H9 (cell line): ENCODE measurements at regions not wholly inside any gene's neighbourhood (a gene's known extent, or its start where the extent isn't known, plus 50 kb on each side); places are given as distances from the start of the nearest gene placed in this dataset.

ENCODE experiments used
- DNase-seq: peaks from one replicate; pipeline ENCODE4 v3.0.0-alpha.2; 2017
- H2AFZ ChIP-seq: one replicate; pipeline ENCODE4 v1.6.1; 2013; ENCODE audit warnings: mild to moderate bottlenecking, low read length, control low read depth, moderate library complexity
- H2AK5ac ChIP-seq: 2 replicates; pipeline ENCODE4 v1.6.1; 2013; ENCODE audit warnings: low read length, control low read depth, mixed read lengths; ENCODE audit not compliant: insufficient read length
- H2BK120ac ChIP-seq: one replicate; pipeline ENCODE4 v1.6.1; 2013; ENCODE audit warnings: low read depth, mild to moderate bottlenecking, low read length, control low read depth, inconsistent platforms; ENCODE audit not compliant: poor library complexity, severe bottlenecking
- H2BK12ac ChIP-seq: 2 replicates; pipeline ENCODE4 v1.6.1; 2013; ENCODE audit warnings: low read length, control low read depth, mixed read lengths, low read depth; ENCODE audit not compliant: insufficient read length
- H2BK15ac ChIP-seq: 2 replicates; pipeline ENCODE4 v1.6.1; 2013; ENCODE audit warnings: low read depth, low read length, control low read depth
- H2BK20ac ChIP-seq: one replicate; pipeline ENCODE4 v1.6.1; 2013; ENCODE audit warnings: low read depth, mild to moderate bottlenecking, low read length, control low read depth, inconsistent platforms; ENCODE audit not compliant: poor library complexity, severe bottlenecking
- H2BK5ac ChIP-seq: 2 replicates; pipeline ENCODE4 v1.6.1; 2013; ENCODE audit warnings: low read length, control low read depth, mixed read lengths; ENCODE audit not compliant: insufficient read length
- H3K14ac ChIP-seq: 2 replicates; pipeline ENCODE4 v1.6.1; 2013; ENCODE audit warnings: low read length, control low read depth; ENCODE audit not compliant: insufficient read depth
- H3K18ac ChIP-seq: 2 replicates; pipeline ENCODE4 v1.6.1; 2013; ENCODE audit warnings: low read depth, mild to moderate bottlenecking, mixed read lengths, low read length, control low read depth; ENCODE audit not compliant: insufficient read length
- H3K23ac ChIP-seq: 2 replicates; pipeline ENCODE4 v1.6.1; 2013; ENCODE audit warnings: low read length, control low read depth, mixed read lengths, low read depth; ENCODE audit not compliant: insufficient read length
- H3K23me2 ChIP-seq: 2 replicates; pipeline ENCODE4 v1.6.1; 2013; ENCODE audit warnings: low read depth, mild to moderate bottlenecking, mixed read lengths, low read length, control low read depth; ENCODE audit not compliant: insufficient read length, poor library complexity, severe bottlenecking
- H3K27ac ChIP-seq: 2 replicates; pipeline ENCODE4 v1.5.1; 2013; ENCODE audit warnings: low read length, control low read depth, mixed read lengths, low read depth; ENCODE audit not compliant: insufficient read length
- H3K27me3 ChIP-seq: 2 replicates; pipeline ENCODE4 v1.6.1; 2013; ENCODE audit warnings: low read length, control low read depth, inconsistent platforms; ENCODE audit not compliant: insufficient read depth
- H3K4ac ChIP-seq: 2 replicates; pipeline ENCODE4 v1.6.1; 2013; ENCODE audit warnings: low read depth, mild to moderate bottlenecking, control low read depth, inconsistent platforms, low read length, moderate library complexity
- H3K4me1 ChIP-seq: 2 replicates; pipeline ENCODE4 v1.6.1; 2013; ENCODE audit warnings: low read length, control low read depth, inconsistent platforms; ENCODE audit not compliant: insufficient read depth
- H3K4me2 ChIP-seq: 2 replicates; pipeline ENCODE4 v1.6.1; 2013; ENCODE audit warnings: low read length, control low read depth, mixed read lengths; ENCODE audit not compliant: insufficient read length, insufficient read depth
- H3K56ac ChIP-seq: 2 replicates; pipeline ENCODE4 v1.6.1; 2013; ENCODE audit warnings: low read depth, mild to moderate bottlenecking, mixed read lengths, low read length, control low read depth; ENCODE audit not compliant: insufficient read length
- H3K79me1 ChIP-seq: 2 replicates; pipeline ENCODE4 v1.6.1; 2013; ENCODE audit warnings: low read depth, mild to moderate bottlenecking, moderate library complexity, low read length, control low read depth, inconsistent platforms; ENCODE audit not compliant: insufficient read depth, poor library complexity, severe bottlenecking
- H3K79me2 ChIP-seq: 2 replicates; pipeline ENCODE4 v1.6.1; 2013; ENCODE audit warnings: low read length, control low read depth, inconsistent platforms; ENCODE audit not compliant: insufficient read depth
- H3K9ac ChIP-seq: 2 replicates; pipeline ENCODE4 v1.6.1; 2013; ENCODE audit warnings: low read length, control low read depth, mixed read lengths; ENCODE audit not compliant: insufficient read length; ENCODE audit errors: extremely low read depth
- H3K9me3 ChIP-seq: one replicate; pipeline ENCODE4 v1.6.1; 2013; ENCODE audit warnings: low read depth, low read length, inconsistent platforms; ENCODE audit not compliant: control insufficient read depth
- H3T11ph ChIP-seq: one replicate; pipeline ENCODE4 v1.6.1; 2013; ENCODE audit warnings: mild to moderate bottlenecking, low read length, control low read depth, inconsistent platforms
- H4K20me1 ChIP-seq: one replicate; pipeline ENCODE4 v1.6.1; 2013; ENCODE audit not compliant: control insufficient read depth, insufficient read length, insufficient read depth
- H4K5ac ChIP-seq: 2 replicates; pipeline ENCODE4 v1.6.1; 2013; ENCODE audit warnings: low read depth, mild to moderate bottlenecking, mixed read lengths, low read length, control low read depth; ENCODE audit not compliant: insufficient read length
- H4K8ac ChIP-seq: replicated peaks from 2 replicates; pipeline ENCODE4 v1.6.1; 2013; ENCODE audit warnings: low read length, control low read depth, mixed read lengths, low read depth; ENCODE audit not compliant: insufficient read length
- H4K91ac ChIP-seq: 2 replicates; pipeline ENCODE4 v1.6.1; 2013; ENCODE audit warnings: low read depth, mild to moderate bottlenecking, moderate library complexity, mixed read lengths, low read length, control low read depth; ENCODE audit not compliant: insufficient read length
- H3K27ac Mint-ChIP-seq, 3 experiments: 2 replicates in 2 of 3; 3 replicates in 1 of 3; pipeline ENCODE4 v1.8.0; 2020 to 2021; ENCODE audit warnings: mixed read lengths in 3 of 3, mild to moderate bottlenecking in 1 of 3, moderate library complexity in 1 of 3
- H3K27me3 Mint-ChIP-seq: 2 replicates; pipeline ENCODE4 v1.8.0; 2021; ENCODE audit warnings: low read depth, mild to moderate bottlenecking, moderate library complexity, mixed read lengths
- H3K36me3 Mint-ChIP-seq, 3 experiments: 2 replicates in 2 of 3; 3 replicates in 1 of 3; pipeline ENCODE4 v1.8.0; 2020 to 2021; ENCODE audit warnings: low read depth in 3 of 3, mixed read lengths in 3 of 3; ENCODE audit not compliant: insufficient read depth in 1 of 3
- H3K4me1 Mint-ChIP-seq, 2 experiments: 2 replicates each; pipeline ENCODE4 v1.8.0; 2020; ENCODE audit warnings: mixed read lengths in 2 of 2
- H3K4me3 Mint-ChIP-seq, 2 experiments: 2 replicates in 1 of 2; 3 replicates in 1 of 2; pipeline ENCODE4 v1.8.0; 2020 to 2021; ENCODE audit warnings: mild to moderate bottlenecking in 2 of 2, mixed read lengths in 2 of 2, moderate library complexity in 1 of 2
- H3K9me3 Mint-ChIP-seq, 2 experiments: 2 replicates in 1 of 2; 3 replicates in 1 of 2; pipeline ENCODE4 v1.8.0; 2020; ENCODE audit warnings: mild to moderate bottlenecking in 2 of 2, mixed read lengths in 2 of 2, moderate library complexity in 1 of 2
- CTCF ChIP-seq: fragments of 200-600 bp; sonication (generic); conservative IDR thresholded peaks from 3 replicates; pipeline ENCODE4 v1.8.0; 2021; ENCODE audit warnings: antibody characterized with exemption, mild to moderate bottlenecking
- WGBS: extraction: QIAGEN DNeasy Blood & Tissue Kit; methylation state at CpG from one replicate; pipeline ENCODE4 v1.1.7; 2013; ENCODE audit warnings: missing lambda C conversion rate, low lambda C conversion rate, mixed read lengths; ENCODE audit not compliant: insufficient read length; ENCODE audit errors: extremely low coverage; 5-methylcytosine and 5-hydroxymethylcytosine counted together

GRCh38 chr1:245016700-245017099, 138.1 kb upstream of the KIF26B start:
- H4K91ac ChIP-seq: no peak overlapping the region
- Mint-ChIP-seq H3K27me3 (no peaks in the 10 kb centered on the region), H3K27ac (no peak overlapping the region; a peak in 1 of 7 replicates), H3K4me1 (peaks cover 12 to 13% of the 10 kb centered on the region in 2 experiments), H3K4me3 (no peak overlapping the region), H3K9me3 (no peaks in the 10 kb centered on the region; a peak in 1 of 5 replicates), H3K36me3 (peaks cover 0 to 6% (median 2%) of the 10 kb centered on the region in 3 experiments; a peak in 1 of 7 replicates)
- no peak overlapping the region for H3K4me2 ChIP-seq
- H2BK12ac ChIP-seq: no peak overlapping the region
- TF ChIP-seq CTCF: no peak
- H3K4me1 ChIP-seq: peaks cover 8% of the 10 kb centered on the region; the same call in 1 of the 2 replicates
- H3K9me3 ChIP-seq: no peaks in the 10 kb centered on the region
- H3K18ac ChIP-seq: no peak overlapping the region
- no CpG with 5 or more reads among the region's 4 CpGs for WGBS
- no peak overlapping the region for H2BK5ac ChIP-seq
- no peak overlapping the region for H2AFZ ChIP-seq
- H4K20me1 ChIP-seq: no peaks in the 10 kb centered on the region
- H4K8ac ChIP-seq: no peak overlapping the region
- no peaks in the 10 kb centered on the region for H3K23me2 ChIP-seq
- H3K9ac ChIP-seq: no peak overlapping the region
- no peak overlapping the region for H2AK5ac ChIP-seq
- H3K4ac ChIP-seq: no peak overlapping the region
- no peaks in the 10 kb centered on the region for H3K79me1 ChIP-seq
- H4K5ac ChIP-seq: no peak overlapping the region
- no peak overlapping the region for H3K27ac ChIP-seq
- no peaks in the 10 kb centered on the region for H3K79me2 ChIP-seq
- H3K27me3 ChIP-seq: no peaks in the 10 kb centered on the region
- no peak overlapping the region for H3K23ac ChIP-seq
- no peak overlapping the region for H3K56ac ChIP-seq
- no peak overlapping the region for H3K14ac ChIP-seq
- no peak for DNase-seq
- no peak overlapping the region for H2BK20ac ChIP-seq
- no peak overlapping the region for H2BK15ac ChIP-seq
- H3T11ph ChIP-seq: no peak overlapping the region
- no peak overlapping the region for H2BK120ac ChIP-seq
